GM12878 (cell line): ENCODE measurements at regions not wholly inside any gene's neighbourhood (a gene's known extent, or its start where the extent isn't known, plus 50 kb on each side); places are given as distances from the start of the nearest gene placed in this dataset.
A peak's percentile ranks its signal among the peaks of the same experiment; 100 is the strongest.

ENCODE experiments used
- ATAC-seq: fragments of 200-7000 bp; cut with Tn5 transposase; 3 replicates; pipeline ENCODE4 v1.9.1; 2020; ENCODE audit warnings: mild to moderate bottlenecking, moderate library complexity
- BruUV-seq: library from RNA; stranded (reverse); fragments of 400-500 nt; replicated peaks from 2 replicates; lab custom pipeline; 2021; lab: Mats Ljungman, UMichigan
- CTCF ChIA-PET: fragments of 300-600 bp; sonication (Branson Sonifier 250); formaldehyde crosslinking; extraction: SDS; loops from one replicate; lab custom pipeline; 2021; ENCODE audit warnings: inconsistent platforms; lab: Yijun Ruan, JAX
- POLR2A ChIA-PET: fragments of 350-600 bp; formaldehyde crosslinking; extraction: SDS; loops from one replicate; lab custom pipeline; 2021; ENCODE audit warnings: inconsistent platforms; lab: Charles Lee
- RAD21 ChIA-PET: fragments of 300-600 bp; sonication (Branson Sonifier 250); formaldehyde crosslinking; loops from one replicate; lab custom pipeline; 2023; ENCODE audit warnings: antibody characterized with exemption; ENCODE audit not compliant: unreplicated experiment; lab: Charles Lee
- SMC1A ChIA-PET: fragments of 300-600 bp; sonication (Branson Sonifier 250); formaldehyde crosslinking; loops from one replicate; lab custom pipeline; 2023; ENCODE audit not compliant: unreplicated experiment, uncharacterized antibody; lab: Charles Lee
- DNase-seq: peaks from one replicate; pipeline ENCODE4 v3.0.0-alpha.2; 2011; ENCODE audit warnings: low read depth, low spot score
- FAIRE-seq: peaks from 3 replicates; lab custom pipeline; 2011; peaks lifted over from hg19 to GRCh38; lab: Jason Lieb, UNC
- H2AFZ ChIP-seq: 2 replicates; pipeline ENCODE4 v1.6.0; 2011; ENCODE audit warnings: low read depth, low read length, control low read depth; ENCODE audit not compliant: control insufficient read depth
- H3K27ac ChIP-seq: 2 replicates; pipeline ENCODE4 v1.5.1; 2011; ENCODE audit warnings: control low read depth; ENCODE audit not compliant: control insufficient read depth, insufficient read depth
- H3K27me3 ChIP-seq, 2 experiments: replicated peaks in 1 of 2; 2 replicates each; pipeline versions ENCODE4 v1.6.0 to v1.6.1; 2011; ENCODE audit warnings: low read length in 1 of 2; ENCODE audit not compliant: control insufficient read depth in 2 of 2, insufficient read depth in 2 of 2
- H3K36me3 ChIP-seq, 2 experiments: 2 replicates each; pipeline ENCODE4 v1.5.1; 2011; ENCODE audit warnings: low read length in 1 of 2; ENCODE audit not compliant: control insufficient read depth in 2 of 2, insufficient read depth in 2 of 2
- H3K4me1 ChIP-seq: 2 replicates; pipeline ENCODE4 v1.6.1; 2011; ENCODE audit warnings: mild to moderate bottlenecking, low read length, moderate library complexity, mixed read lengths; ENCODE audit not compliant: control insufficient read depth, insufficient read depth
- H3K4me2 ChIP-seq: 2 replicates; pipeline ENCODE4 v1.6.0; 2011; ENCODE audit warnings: control low read depth; ENCODE audit not compliant: control insufficient read depth, insufficient read depth
- H3K4me3 ChIP-seq: fragments of 200-600 bp; sonication (generic); 2 replicates; pipeline ENCODE4 v1.5.1; 2016
- H3K79me2 ChIP-seq: 2 replicates; pipeline ENCODE4 v1.6.0; 2011; ENCODE audit warnings: low read length; ENCODE audit not compliant: control insufficient read depth, insufficient read depth
- H3K9ac ChIP-seq: 2 replicates; pipeline ENCODE4 v1.8.0; 2011; ENCODE audit warnings: low read length, control low read depth, mixed read lengths; ENCODE audit not compliant: control insufficient read depth, insufficient read depth
- H3K9me3 ChIP-seq: replicated peaks from 3 replicates; pipeline ENCODE4 v1.5.1; 2011; ENCODE audit warnings: mild to moderate bottlenecking, low read length; ENCODE audit not compliant: control insufficient read depth, insufficient read depth
- H4K20me1 ChIP-seq: 2 replicates; pipeline ENCODE4 v1.6.0; 2011; ENCODE audit not compliant: control insufficient read depth, insufficient read depth
- CREB1 ChIP-seq: IDR thresholded peaks from 2 replicates; pipeline ENCODE4 v1.6.1; 2012; ENCODE audit warnings: low read depth, mild to moderate bottlenecking, inconsistent platforms
- EP300 ChIP-seq, 2 experiments: fragments of 150-350 bp in 1 of 2; IDR thresholded peaks; 2 replicates each; pipeline ENCODE4 v1.6.1; 2011 to 2012; ENCODE audit warnings: low read depth in 2 of 2, low read length in 2 of 2, borderline replicate concordance in 1 of 2, improper control_type of control experiment in 1 of 2, inconsistent platforms in 1 of 2; ENCODE audit not compliant: control insufficient read depth in 1 of 2
- FOXK2 ChIP-seq: fragments of 450-650 bp; IDR thresholded peaks from 2 replicates; pipeline ENCODE4 v1.6.1; 2017; ENCODE audit warnings: mild to moderate bottlenecking, moderate library complexity
- JUNB ChIP-seq: IDR thresholded peaks from 2 replicates; pipeline ENCODE4 v1.6.1; 2016; ENCODE audit warnings: antibody characterized with exemption, mild to moderate bottlenecking
- NR2F1 ChIP-seq: fragments of 450-650 bp; conservative IDR thresholded peaks from 2 replicates; pipeline ENCODE4 v1.6.1; 2017; ENCODE audit warnings: mild to moderate bottlenecking
- NRF1 ChIP-seq: conservative IDR thresholded peaks from 2 replicates; pipeline ENCODE4 v1.6.1; 2011; ENCODE audit warnings: mild to moderate bottlenecking, low read depth, low read length, improper control_type of control experiment
- PAX8 ChIP-seq: fragments of 450-650 bp; IDR thresholded peaks from 2 replicates; pipeline ENCODE4 v1.6.1; 2017; ENCODE audit warnings: mild to moderate bottlenecking, moderate library complexity
- RCOR1 ChIP-seq: conservative IDR thresholded peaks from 2 replicates; pipeline ENCODE4 v1.6.1; 2012; ENCODE audit warnings: low read depth, low read length, improper control_type of control experiment
- USF2 ChIP-seq: IDR thresholded peaks from 2 replicates; pipeline ENCODE4 v1.6.1; 2011; ENCODE audit warnings: low read depth, low read length, improper control_type of control experiment, borderline replicate concordance
- ZBTB33 ChIP-seq: fragments of 450-650 bp; IDR thresholded peaks from 2 replicates; pipeline ENCODE4 v1.6.1; 2017; ENCODE audit warnings: mild to moderate bottlenecking
- ZNF687 ChIP-seq: fragments of 450-650 bp; IDR thresholded peaks from 2 replicates; pipeline ENCODE4 v1.6.1; 2017; ENCODE audit warnings: mild to moderate bottlenecking, moderate library complexity
- WGBS: methylation state at CpG from one replicate; pipeline ENCODE4 v1.1.6; 2016; ENCODE audit warnings: low lambda C conversion rate; ENCODE audit not compliant: insufficient replicate concordance, insufficient coverage; ENCODE audit errors: missing lambda C conversion rate; 5-methylcytosine and 5-hydroxymethylcytosine counted together
- in situ Hi-C: fragments of 300-500 bp; cut with MboI; formaldehyde crosslinking; loops from 9 replicates; pipeline ENCODE4 v1.14.3; 2018; ENCODE audit warnings: mixed read lengths
- intact Hi-C: fragments of 100-400 bp; cut with micrococcal nuclease; formaldehyde crosslinking; loops from one replicate; pipeline ENCODE4 v1.14.2; 2022; ENCODE audit not compliant: unreplicated experiment
- TF ChIP-seq, protein P1 (sequence below): fragments of 450-650 bp; formaldehyde crosslinking; IDR thresholded peaks from 2 replicates; pipeline ENCODE4 v1.5.0; 2022; ENCODE audit warnings: mild to moderate bottlenecking, missing genetic modification characterization
- TF ChIP-seq, protein P2 (sequence below): IDR thresholded peaks from 2 replicates; pipeline ENCODE4 v1.6.1; 2011; ENCODE audit warnings: low read depth, mild to moderate bottlenecking, low read length, moderate library complexity, borderline replicate concordance; ENCODE audit errors: extremely low read depth

GRCh38 chr6:34646714-34647113 lies 49.9 kb downstream of the ILRUN start:
- H3K9me3 ChIP-seq: no peaks in the 10 kb centered on the region
- H3K79me2 ChIP-seq: peaks cover 71% of the 10 kb centered on the region
- H3K9ac ChIP-seq: no peak overlapping the region
- no peak for FAIRE-seq
- ATAC-seq: peak; percentile 49
- H3K4me1 ChIP-seq: peaks cover 19% of the 10 kb centered on the region
- 65% methylated on average over 2 of the region's 2 CpGs for WGBS
- DNase-seq: no peak
- intact Hi-C loops (no loop called here), in situ Hi-C loops (no loop called here)
- H3K4me3 ChIP-seq: no peak overlapping the region
- no peak overlapping the region for H3K4me2 ChIP-seq
- H2AFZ ChIP-seq: no peak overlapping the region
- no peaks in the 10 kb centered on the region for H4K20me1 ChIP-seq
- no peaks in the 10 kb centered on the region for H3K27me3 ChIP-seq
- ChIA-PET SMC1A (interaction anchor here (0.9 to 1.0 kb wide), 3 partner anchors 8 to 38 kb away, joined by 3 to 5 read pairs (median 4); no protein-coding TSS in a partner anchor), RAD21 (interaction anchor here (0.8 kb wide), 1 partner anchor 10 kb away, joined by 3 read pairs; no protein-coding TSS in a partner anchor), POLR2A (interaction anchor here (2.3 kb wide), 1 partner anchor 10 kb away, joined by 10 read pairs; no protein-coding TSS in a partner anchor), CTCF (no interaction called here)
- BruUV-seq: no TSS peak
- peak overlapping the region; percentile 20; the same call in 1 of the 2 replicates for H3K27ac ChIP-seq
- H3K36me3 ChIP-seq: peaks cover 8 to 11% of the 10 kb centered on the region in 2 experiments; a peak in 3 of 4 replicates
- no peak for TF ChIP-seq RCOR1
- no peak for TF ChIP-seq USF2
- TF ChIP-seq NRF1: no peak
- TF ChIP-seq PAX8: no peak
- TF ChIP-seq CREB1: no peak
- no peak for TF ChIP-seq ZBTB33
- TF ChIP-seq NR2F1: peak; percentile 50; the same call in 1 of the 2 replicates
- no peak for TF ChIP-seq EP300 (IDR thresholded peaks at IDR 0.05; ENCODE audit: borderline replicate concordance in 1 of 2, control insufficient read depth in 1 of 2, low read depth in 2 of 2, low read length in 2 of 2)
- peak; percentile 67; the same call in 1 of the 2 replicates for TF ChIP-seq ZNF687
- no peak for TF ChIP-seq FOXK2
- TF ChIP-seq, protein P1, sequence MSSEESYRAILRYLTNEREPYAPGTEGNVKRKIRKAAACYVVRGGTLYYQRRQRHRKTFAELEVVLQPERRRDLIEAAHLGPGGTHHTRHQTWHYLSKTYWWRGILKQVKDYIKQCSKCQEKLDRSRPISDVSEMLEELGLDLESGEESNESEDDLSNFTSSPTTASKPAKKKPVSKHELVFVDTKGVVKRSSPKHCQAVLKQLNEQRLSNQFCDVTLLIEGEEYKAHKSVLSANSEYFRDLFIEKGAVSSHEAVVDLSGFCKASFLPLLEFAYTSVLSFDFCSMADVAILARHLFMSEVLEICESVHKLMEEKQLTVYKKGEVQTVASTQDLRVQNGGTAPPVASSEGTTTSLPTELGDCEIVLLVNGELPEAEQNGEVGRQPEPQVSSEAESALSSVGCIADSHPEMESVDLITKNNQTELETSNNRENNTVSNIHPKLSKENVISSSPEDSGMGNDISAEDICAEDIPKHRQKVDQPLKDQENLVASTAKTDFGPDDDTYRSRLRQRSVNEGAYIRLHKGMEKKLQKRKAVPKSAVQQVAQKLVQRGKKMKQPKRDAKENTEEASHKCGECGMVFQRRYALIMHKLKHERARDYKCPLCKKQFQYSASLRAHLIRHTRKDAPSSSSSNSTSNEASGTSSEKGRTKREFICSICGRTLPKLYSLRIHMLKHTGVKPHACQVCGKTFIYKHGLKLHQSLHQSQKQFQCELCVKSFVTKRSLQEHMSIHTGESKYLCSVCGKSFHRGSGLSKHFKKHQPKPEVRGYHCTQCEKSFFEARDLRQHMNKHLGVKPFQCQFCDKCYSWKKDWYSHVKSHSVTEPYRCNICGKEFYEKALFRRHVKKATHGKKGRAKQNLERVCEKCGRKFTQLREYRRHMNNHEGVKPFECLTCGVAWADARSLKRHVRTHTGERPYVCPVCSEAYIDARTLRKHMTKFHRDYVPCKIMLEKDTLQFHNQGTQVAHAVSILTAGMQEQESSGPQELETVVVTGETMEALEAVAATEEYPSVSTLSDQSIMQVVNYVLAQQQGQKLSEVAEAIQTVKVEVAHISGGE: no peak
- TF ChIP-seq, protein P2, sequence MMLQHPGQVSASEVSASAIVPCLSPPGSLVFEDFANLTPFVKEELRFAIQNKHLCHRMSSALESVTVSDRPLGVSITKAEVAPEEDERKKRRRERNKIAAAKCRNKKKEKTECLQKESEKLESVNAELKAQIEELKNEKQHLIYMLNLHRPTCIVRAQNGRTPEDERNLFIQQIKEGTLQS: no peak
- no peak for TF ChIP-seq JUNB
